GM12878 (cell line): ENCODE measurements at regions not wholly inside any gene's neighbourhood (a gene's known extent, or its start where the extent isn't known, plus 50 kb on each side); places are given as distances from the start of the nearest gene placed in this dataset.

Experiments
- EP300 ChIP-seq, 2 experiments: fragments of 150-350 bp in 1 of 2; IDR thresholded peaks; 2 replicates each; pipeline ENCODE4 v1.6.1; 2011 to 2012; ENCODE audit warnings: low read depth in 2 of 2, low read length in 2 of 2, borderline replicate concordance in 1 of 2, improper control_type of control experiment in 1 of 2, inconsistent platforms in 1 of 2; ENCODE audit not compliant: control insufficient read depth in 1 of 2
- EZH2 ChIP-seq: IDR thresholded peaks from 2 replicates; pipeline ENCODE4 v1.6.1; 2012; ENCODE audit warnings: low read depth, mild to moderate bottlenecking, control low read depth, inconsistent platforms, low read length, borderline replicate concordance; ENCODE audit not compliant: control insufficient read depth
- NR2C1 ChIP-seq: fragments of 450-650 bp; IDR thresholded peaks from 2 replicates; pipeline ENCODE4 v1.6.1; 2017; ENCODE audit warnings: antibody characterized with exemption, mild to moderate bottlenecking, moderate library complexity
- POLR2AphosphoS5 ChIP-seq: IDR thresholded peaks from 2 replicates; pipeline ENCODE4 v1.6.1; 2011; ENCODE audit warnings: mild to moderate bottlenecking, low read length, inconsistent platforms
- RB1 ChIP-seq: fragments of 450-650 bp; formaldehyde crosslinking; IDR thresholded peaks from 2 replicates; pipeline ENCODE4 v1.6.1; 2017; ENCODE audit warnings: mild to moderate bottlenecking, borderline replicate concordance
- SP1 ChIP-seq: IDR thresholded peaks from one replicate; pipeline ENCODE4 v1.6.1; 2011; ENCODE audit warnings: low read depth, low read length

DNA sequence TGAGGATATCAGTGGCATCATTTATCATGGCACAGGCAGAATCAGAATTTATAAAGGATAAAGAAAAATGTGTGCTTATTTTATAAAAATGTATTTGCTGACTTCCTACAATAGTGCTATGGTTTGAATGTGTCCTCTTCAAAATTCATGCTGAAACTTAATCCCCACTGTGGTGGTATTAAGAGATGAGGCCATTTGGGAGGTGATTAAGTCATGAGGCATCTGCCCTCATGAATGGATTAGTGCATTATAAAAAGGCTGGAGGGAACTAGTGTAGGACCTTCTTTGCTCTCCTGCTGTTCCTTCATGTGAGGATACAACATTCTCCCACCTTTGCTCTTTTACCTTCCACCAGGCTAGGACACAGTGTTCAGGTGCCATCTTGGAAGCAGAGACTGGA is 212.8 kb downstream of the RFC3 start:
- no peak for TF ChIP-seq POLR2AphosphoS5
- no peak for TF ChIP-seq EZH2
- TF ChIP-seq SP1 = no peak
- no peak for TF ChIP-seq EP300 (IDR thresholded peaks at IDR 0.05; ENCODE audit: borderline replicate concordance in 1 of 2, control insufficient read depth in 1 of 2, low read depth in 2 of 2, low read length in 2 of 2)
- no peak for TF ChIP-seq RB1
- no peak for TF ChIP-seq NR2C1
